GM21423 (cell line): ENCODE measurements at regions not wholly inside any gene's neighbourhood (a gene's known extent, or its start where the extent isn't known, plus 50 kb on each side); places are given as distances from the start of the nearest gene placed in this dataset.
A peak's percentile ranks its signal among the peaks of the same experiment; 100 is the strongest.

Experiments used
- ATAC-seq: cut with Tn5 transposase; IDR thresholded peaks from one replicate; pipeline ENCODE4 v1.9.1; 2021; ENCODE audit warnings: mild to moderate bottlenecking, moderate library complexity; ENCODE audit not compliant: unreplicated experiment

DNA sequence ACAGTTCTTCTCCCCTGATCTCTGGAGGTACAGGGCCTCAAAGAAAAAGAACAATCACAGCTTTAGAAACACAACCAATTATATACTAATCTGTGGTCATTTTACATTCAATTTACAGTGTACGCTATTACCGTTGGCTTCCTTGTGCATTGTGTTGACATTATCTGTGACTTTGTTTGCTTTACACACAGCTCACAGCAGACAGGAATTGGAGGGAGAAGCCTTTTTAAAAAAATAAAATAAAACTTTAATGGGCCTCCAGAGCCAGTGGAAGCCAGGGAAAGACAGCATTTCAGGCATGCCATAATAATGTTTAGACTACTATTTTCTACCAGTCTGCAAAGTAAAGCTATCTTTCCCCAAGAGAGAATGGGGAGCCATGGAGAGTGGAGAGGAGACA is 179.0 kb upstream of the ADO start:
- ATAC-seq: no peak

- no peak for ATAC-seq
Observed at GRCh38 chr10:62626079-62626478, 178.4 kb upstream of the ADO start.

- no peak for ATAC-seq
Observed at GRCh38 chr10:62626817-62627216, 177.7 kb upstream of the ADO start.

GRCh38 chr10:62627983-62628382 is 176.5 kb upstream of the ADO start:
- no peak for ATAC-seq

DNA sequence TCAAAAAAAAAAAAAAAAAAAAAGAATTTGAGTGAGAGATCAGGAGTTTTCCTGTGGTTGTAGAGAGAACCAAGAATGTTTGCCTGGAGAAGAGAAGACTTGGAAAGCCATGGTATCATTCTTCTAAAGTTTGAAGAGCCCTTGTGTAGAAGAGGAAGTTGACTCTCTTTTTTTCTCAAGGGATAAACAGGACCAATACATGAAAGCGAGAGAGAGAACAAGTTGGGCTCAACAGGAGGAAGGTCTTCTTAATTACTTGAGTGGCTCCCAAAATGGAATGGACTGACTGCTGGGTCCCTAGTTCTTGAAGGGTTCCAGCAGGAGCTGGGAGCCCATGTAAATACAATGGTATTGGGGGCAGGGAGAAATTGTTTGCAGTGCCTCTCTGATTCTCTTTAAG is 173.3 kb upstream of the ADO start:
- ATAC-seq: no peak

- peak; percentile 74 for ATAC-seq
Observed at GRCh38 chr10:62632071-62632809, 172.3 kb upstream of the ADO start.

- ATAC-seq: no peak
Observed at GRCh38 chr10:62633976-62634375, 170.5 kb upstream of the ADO start.

- ATAC-seq: no peak
Observed at GRCh38 chr10:62634576-62634975, 169.9 kb upstream of the ADO start.

DNA sequence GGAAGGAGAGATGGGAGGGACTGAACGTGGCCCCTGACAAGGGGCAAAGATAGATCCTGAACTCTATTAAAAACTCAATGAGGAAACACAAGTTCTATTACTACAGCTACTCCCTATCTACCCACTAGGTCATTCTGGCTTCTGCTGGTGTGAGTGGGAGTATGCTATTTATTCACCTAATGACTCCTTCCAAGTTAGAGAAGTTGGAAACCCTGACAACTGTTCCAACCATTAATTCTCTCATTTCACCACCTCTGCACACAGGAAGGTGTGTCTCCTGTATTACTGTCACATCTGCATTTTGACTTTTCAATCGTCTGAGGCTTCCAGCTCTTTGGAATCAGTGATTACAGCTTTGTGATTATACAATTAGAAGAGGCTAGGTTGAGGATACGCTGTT is 169.4 kb upstream of the ADO start:
- no peak for ATAC-seq

DNA sequence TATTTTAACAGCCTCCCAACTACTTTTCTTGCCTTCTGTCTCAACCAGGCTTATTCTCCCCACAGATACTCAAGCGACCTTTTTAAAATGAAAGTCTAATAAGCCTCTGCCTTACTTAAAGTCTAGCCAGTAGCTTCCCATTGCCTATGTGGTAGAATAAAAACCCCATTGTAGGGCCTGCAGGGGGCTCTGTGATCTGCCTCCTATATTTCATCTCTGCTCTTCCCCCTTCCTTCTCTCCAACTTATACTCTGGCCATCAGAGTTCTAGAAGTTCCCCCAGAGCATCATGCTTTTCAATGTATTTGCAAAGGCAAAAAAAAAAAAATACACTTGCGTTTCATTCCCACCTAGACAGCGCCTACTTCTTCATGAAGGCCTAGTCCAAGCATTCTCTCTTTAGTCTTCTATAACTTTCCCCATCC is 167.7 kb upstream of the ADO start:
- ATAC-seq: no peak

- peak; percentile 60 for ATAC-seq
Observed at GRCh38 chr10:62637249-62638061, 167.1 kb upstream of the ADO start.

GRCh38 chr10:62638062-62638477 is 166.4 kb upstream of the ADO start:
- peak; percentile 44 for ATAC-seq

- ATAC-seq: no peak
Observed at GRCh38 chr10:62639144-62639543, 165.4 kb upstream of the ADO start.

DNA sequence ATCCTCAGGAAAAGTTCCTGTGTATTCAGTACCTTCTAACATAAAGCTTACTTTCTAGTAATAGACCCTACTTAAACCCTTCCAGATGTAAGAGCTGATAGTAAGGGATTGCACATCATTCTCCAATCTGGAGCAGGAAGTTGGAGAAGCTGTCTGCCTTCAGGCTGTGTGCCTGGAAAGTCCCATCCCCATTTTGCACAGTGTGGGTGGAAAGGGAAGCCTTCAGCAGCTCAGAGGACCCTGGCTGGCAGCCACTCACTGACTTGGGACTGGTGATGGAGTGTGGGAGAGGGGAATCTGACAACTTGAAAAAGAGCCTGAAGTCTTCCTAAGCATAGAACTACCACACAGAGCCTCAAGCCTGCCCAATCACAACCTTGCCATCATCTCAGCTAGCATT is 164.1 kb upstream of the ADO start:
- ATAC-seq: no peak

GRCh38 chr10:62643606-62644587 is 160.6 kb upstream of the ADO start:
- no peak for ATAC-seq

GRCh38 chr10:62647375-62648092 is 157.0 kb upstream of the ADO start:
- no peak for ATAC-seq

DNA sequence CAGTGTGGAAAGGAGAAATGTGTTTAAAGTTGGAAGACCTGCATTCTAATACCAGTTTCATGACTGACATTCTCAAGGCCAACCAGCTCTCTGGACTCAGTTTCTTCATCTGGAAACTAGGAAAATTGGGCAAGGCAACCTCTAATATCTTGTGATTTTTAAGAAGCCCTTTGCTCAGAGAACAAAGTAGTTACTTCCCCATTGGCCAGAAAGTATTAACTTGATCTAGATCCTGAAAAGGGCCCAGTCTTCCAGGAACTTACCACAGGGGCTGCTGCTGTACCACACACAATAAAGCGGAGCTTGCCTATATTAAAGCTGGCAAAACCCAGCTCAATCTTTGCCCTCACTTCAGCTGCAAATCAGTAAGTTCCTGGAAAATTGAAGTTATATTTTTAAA is 155.6 kb upstream of the ADO start:
- ATAC-seq: no peak

GRCh38 chr10:62650411-62650810 is 154.1 kb upstream of the ADO start:
- ATAC-seq: no peak

DNA sequence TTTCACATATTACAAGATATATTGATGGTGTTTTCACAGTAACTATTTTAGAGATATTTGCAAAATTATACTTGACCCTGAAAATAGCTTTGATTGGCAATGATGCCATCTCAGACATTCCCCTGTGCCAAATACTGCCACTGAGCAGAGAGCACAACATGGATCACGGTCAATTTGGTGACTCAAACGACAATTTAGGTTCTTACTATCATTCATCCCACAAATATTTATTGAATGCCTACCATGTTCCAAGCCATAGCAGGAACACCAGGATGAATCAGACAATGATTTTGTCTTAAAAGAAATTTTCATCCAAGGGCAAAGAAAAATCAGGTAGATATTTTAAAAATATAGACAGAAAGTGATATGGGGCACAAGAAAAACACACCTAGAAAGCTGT is 153.2 kb upstream of the ADO start:
- ATAC-seq: no peak

DNA sequence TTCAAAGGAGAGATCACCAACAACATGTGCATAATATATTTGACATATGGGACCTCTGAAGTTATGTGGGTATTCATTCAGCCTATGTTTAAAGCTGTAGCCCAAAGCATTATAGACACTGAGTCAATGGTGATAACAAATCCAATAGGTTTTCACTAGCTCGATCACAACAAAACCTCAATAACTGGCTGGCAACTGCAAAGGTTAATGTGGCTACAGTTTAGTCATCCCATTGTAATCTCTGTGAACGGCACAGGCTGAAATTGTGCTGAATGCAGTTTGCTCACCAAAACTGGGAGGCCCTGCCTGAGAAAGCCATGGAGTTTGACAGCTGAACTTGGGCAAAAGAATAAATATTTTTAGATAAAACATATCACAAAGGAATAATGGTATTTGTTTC is 152.4 kb upstream of the ADO start:
- ATAC-seq: no peak

DNA sequence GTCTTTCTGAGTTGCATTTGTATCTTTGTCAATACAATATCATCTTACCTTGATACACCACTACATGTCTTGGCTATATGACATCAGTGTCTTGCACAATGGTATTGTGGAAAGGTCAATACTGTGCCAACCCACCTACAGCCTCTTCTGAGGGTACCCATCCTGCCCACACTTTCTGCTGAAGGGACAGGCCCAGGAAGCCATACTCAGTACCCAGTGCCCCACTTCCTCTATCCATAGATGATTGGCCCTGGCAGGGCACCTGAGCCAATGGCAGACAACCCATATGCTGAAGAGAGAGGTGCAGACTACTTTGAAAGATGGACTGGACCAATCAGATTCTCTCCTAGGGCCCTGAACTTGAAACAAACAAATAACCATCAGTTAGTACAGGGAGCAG is 152.0 kb upstream of the ADO start:
- ATAC-seq: no peak
